Breast epithelium (tissue), 3 donors: ENCODE measurements at regions not wholly inside any gene's neighbourhood (a gene's known extent, or its start where the extent isn't known, plus 50 kb on each side); places are given as distances from the start of the nearest gene placed in this dataset.

Experiments used
- POLR2AphosphoS5 ChIP-seq, 3 donors: sonication (generic); formaldehyde crosslinking; IDR thresholded peaks; one replicate each; pipeline ENCODE4 v1.6.1; 2017; ENCODE audit warnings: antibody characterized with exemption in 3 of 3
- TF ChIP-seq, protein P1 (sequence below), 3 donors: fragments of 450-650 bp; IDR thresholded peaks; one replicate each; pipeline ENCODE4 v1.5.1; 2016 to 2017; ENCODE audit warnings: antibody characterized with exemption in 3 of 3, mild to moderate bottlenecking in 3 of 3, moderate library complexity in 3 of 3

DNA sequence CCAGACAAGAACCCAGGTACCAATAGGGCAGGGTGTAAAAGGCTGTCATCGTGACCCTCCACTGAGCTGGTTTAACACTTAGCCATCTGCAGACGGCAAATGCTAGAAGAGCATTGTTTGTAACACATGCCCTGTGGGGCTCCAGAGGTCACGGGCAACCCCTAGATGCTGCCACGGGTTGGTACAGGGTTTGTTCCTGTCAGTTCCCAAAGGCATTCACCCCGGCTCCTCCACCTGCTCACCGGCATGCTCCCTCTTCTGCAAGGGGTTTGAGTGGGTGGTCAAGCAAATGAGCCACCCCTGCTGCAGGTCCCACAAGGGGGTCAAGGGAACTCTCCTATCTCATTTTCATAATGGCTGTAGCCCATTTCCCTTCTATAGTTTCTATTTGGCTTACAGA is 229.3 kb downstream of the ZPLD1 start:
- no peak for TF ChIP-seq POLR2AphosphoS5 (IDR thresholded peaks at IDR 0.05)
- TF ChIP-seq, protein P1, sequence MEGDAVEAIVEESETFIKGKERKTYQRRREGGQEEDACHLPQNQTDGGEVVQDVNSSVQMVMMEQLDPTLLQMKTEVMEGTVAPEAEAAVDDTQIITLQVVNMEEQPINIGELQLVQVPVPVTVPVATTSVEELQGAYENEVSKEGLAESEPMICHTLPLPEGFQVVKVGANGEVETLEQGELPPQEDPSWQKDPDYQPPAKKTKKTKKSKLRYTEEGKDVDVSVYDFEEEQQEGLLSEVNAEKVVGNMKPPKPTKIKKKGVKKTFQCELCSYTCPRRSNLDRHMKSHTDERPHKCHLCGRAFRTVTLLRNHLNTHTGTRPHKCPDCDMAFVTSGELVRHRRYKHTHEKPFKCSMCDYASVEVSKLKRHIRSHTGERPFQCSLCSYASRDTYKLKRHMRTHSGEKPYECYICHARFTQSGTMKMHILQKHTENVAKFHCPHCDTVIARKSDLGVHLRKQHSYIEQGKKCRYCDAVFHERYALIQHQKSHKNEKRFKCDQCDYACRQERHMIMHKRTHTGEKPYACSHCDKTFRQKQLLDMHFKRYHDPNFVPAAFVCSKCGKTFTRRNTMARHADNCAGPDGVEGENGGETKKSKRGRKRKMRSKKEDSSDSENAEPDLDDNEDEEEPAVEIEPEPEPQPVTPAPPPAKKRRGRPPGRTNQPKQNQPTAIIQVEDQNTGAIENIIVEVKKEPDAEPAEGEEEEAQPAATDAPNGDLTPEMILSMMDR (IDR thresholded peaks at IDR 0.05): no peak
